NCI-H128 (cell line): ENCODE measurements at regions not wholly inside any gene's neighbourhood (a gene's known extent, or its start where the extent isn't known, plus 50 kb on each side); places are given as distances from the start of the nearest gene placed in this dataset.

Source experiments
- DNase-seq: peaks from one replicate; lab custom pipeline; 2025; ENCODE audit not compliant: unreplicated experiment; lab: John Stamatoyannopoulos, UW

DNA sequence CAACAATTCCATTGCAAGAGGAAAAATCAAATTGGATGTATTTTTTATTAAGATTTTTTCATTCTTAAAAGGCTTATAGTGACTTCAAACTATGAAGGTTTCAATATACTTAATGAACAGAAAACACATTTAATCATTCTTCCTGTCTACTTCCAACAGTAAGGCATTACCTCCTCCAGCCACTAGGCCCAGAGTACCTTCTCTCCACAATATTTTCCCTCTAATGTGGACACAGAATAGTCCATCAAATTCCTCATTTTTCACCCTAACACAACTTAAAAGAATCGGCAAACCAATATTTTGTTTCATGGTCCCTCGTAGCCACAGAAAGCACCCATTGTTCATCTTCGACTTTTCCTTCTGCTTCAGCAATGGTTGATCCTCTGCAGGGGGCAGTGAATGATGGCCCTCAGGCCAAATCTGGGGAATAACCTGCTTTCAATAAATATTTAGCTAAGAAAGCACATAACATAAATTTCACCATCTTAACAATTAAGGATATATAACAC is 335.4 kb upstream of the ID4 start:
- DNase-seq: no peak

DNA sequence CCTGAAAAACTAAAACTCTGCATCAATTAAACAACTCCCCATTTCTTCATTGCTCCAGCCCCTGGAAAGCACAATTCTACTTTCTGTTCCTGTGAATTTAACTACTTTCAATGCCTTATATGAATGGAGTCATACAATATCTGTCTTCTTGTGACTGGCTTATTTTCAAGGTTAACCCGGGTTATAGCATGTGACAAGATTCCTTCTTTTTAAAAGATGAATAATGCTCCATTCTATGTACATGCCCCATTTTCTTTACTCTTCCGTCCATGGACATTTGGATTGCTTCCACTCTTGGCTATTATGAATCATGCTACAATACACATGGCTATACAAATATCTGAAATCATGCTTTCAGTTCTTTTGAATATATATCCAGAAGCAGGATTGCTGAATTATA is 334.9 kb upstream of the ID4 start:
- no peak for DNase-seq

DNA sequence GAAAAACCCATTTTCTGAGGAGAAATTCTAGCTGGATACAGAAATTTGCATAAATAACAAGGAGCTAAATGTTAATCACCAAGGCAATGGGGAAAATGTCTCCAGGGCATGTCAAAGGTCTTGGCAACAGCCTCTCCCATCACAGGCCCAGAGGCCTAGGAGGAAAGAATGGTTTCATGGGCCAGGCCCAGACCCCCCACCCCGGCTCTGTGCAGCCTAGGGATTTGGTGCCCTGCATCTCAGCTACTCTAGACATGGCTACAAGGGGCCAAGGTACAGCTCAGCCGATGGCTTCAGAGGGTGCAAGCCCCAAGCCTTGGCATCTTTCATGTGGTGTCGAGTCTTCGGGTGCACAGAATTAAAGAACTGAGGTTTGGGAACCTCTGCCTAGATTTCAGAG is 321.2 kb upstream of the ID4 start:
- no peak for DNase-seq

- DNase-seq: no peak
Observed at GRCh38 chr6:19519941-19520340, 317.2 kb upstream of the ID4 start.

GRCh38 chr6:19524366-19525186 is 312.6 kb upstream of the ID4 start:
- no peak for DNase-seq

- no peak for DNase-seq
Observed at GRCh38 chr6:19525673-19526072, 311.5 kb upstream of the ID4 start.

DNA sequence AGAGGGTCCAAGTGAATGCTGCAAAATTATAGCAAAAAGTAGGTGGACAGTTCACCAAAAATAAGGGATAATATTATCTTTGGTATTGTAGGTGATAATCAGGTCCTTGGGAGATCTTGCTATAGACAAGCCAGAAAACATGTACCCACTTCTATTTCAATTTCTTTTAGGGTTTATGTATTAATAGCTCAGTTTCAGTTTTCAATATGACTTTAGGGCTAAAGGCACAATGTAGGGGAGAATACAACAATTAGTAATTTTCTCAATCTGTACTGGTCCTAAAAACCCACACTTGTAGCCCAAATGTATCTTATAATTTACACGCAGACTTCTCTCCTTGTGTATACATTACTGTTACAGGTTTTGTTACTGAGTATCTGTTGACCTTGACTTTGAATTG is 307.0 kb upstream of the ID4 start:
- no peak for DNase-seq

DNA sequence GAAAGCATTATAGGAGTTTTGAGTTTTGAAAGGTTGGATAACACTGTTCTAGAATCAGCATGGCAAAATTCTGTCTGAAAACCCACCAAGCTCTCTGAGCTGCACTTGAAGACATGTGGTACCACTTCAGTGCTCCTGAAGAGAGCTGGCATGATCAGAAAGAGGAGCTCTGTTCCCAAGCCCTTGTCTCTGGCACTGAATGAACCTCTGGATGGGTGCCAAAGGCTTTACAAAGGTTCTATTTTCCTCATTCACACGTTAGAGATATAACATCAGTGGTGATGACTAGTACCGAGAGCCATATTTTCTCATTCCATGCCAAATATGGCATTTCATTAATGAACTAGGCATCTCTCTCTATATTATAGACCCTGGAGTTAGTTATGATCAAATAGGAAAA is 301.8 kb upstream of the ID4 start:
- peak; percentile 52 for DNase-seq

- no peak for DNase-seq
Observed at GRCh38 chr6:19536838-19537237, 300.3 kb upstream of the ID4 start.

GRCh38 chr6:19538096-19538495 is 299.1 kb upstream of the ID4 start:
- peak; percentile 87 for DNase-seq

- DNase-seq: no peak
Observed at GRCh38 chr6:19547507-19547906, 289.7 kb upstream of the ID4 start.

DNA sequence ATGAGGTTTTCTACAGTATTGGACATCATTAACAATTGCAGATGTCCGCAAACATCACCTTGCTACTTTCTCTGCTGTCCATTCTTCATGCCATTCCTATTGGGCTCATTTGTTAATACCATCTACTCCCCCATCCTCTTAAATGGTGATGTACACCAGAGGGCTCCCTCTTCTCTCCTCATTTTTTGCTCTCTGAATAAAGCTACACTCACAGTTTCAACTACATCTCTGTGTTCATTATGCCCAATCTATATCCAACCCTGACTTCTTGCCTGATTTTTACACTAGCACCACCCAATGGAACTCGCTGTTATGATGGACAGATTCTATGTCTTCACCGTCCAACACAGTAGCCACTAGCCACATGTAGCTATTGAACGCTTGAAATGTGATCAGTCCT is 288.1 kb upstream of the ID4 start:
- DNase-seq: no peak

GRCh38 chr6:19550380-19550779 is 286.8 kb upstream of the ID4 start:
- DNase-seq: no peak

DNA sequence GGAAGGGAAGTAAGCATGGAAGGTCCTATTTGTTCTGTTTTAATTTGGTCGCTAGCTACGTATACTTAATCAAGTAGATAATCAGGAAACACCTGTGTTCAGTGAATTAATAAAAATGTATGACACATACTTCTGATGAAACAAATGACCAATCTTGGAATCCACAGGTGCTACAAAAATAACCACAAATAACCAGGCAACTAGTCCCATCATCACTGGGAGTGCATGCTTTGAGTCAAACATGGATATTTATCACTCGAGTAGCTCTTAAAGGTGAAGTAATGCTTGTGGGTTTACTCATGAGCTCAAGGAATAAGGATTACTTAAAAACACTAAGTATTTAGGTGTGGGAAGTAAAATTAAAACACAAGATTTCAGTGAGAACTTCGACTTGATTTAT is 285.6 kb upstream of the ID4 start:
- DNase-seq: no peak

GRCh38 chr6:19552076-19552475 is 285.1 kb upstream of the ID4 start:
- DNase-seq: no peak

GRCh38 chr6:19552588-19552987 is 284.6 kb upstream of the ID4 start:
- DNase-seq: no peak

DNA sequence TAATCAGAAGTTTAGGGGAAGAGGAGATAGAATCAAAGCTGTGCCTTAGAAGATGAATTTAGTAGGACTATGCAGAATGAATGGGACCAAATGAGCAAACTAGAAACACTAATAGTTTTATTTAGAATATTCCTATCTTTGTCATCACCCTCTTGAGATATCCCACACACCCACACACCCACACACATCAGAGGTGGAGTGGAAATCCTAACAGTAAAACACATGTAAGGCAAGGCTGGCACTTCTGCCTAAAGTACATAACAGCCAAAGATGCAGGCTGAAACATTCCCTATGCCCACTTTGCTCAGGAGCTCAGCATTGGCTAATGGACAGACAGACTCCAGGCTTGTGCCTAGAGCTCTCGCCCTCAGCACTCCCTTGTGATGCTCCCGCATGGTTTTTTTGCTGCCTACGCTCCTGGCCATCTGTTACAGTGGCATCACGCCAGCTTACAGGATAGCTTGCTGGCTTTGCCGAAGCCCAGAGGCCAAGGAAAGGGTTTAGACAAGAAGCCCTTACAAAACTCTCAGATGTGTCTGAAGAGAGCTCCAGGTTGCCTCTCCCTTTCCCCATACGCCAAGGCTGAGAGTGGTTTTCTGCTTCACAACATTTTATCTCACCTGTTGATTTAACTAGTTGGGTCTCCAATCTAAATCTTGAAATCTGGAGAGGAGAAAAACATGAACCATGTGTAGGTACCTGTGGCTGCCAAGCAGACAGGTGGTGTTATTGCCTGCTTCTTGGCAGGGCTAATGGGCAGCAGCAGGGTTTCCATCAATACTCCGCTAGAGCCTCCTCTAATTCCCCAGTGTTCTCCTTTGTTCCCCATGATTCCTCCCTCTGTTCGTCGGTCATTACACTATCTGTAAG is 282.6 kb upstream of the ID4 start:
- peak; percentile 76 for DNase-seq

GRCh38 chr6:19557191-19557590 is 280.0 kb upstream of the ID4 start:
- no peak for DNase-seq

DNA sequence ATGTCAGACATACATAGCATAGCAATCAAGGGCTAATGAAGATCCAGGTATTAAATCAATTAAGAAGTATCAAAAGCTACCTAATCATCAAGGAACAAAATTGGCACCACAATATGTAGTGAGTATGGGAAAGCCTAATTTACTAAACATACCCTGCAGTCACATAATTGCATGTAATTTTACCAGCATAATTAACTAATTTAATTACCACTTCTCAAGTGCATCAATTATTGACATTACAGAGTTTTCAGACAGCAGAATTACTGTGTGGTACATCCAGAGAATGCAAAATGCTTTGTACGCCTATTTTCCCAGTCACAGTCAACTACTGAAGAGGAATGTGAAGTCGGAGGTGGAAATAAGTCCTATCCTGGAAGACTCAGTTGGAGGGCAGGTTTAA is 279.0 kb upstream of the ID4 start:
- no peak for DNase-seq

DNA sequence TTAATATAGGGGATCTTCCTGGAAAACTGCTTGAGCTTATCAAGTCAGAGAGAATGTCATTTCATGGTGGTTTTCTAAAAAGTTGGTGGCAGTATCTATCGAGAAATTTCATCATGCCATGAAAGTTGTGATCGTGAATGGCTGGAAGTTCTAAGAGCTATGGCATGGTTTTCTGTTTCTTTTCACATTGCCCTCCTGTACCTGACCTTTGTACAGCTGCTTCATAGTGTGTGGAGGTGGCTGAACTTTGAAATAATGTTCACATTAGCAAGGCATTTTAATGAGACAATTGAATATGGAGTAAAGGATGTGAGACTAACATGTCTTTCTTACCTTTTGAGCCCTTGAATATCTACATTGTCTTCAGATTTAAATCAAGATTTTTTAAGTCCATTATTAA is 278.2 kb upstream of the ID4 start:
- DNase-seq: no peak

- DNase-seq: no peak
Observed at GRCh38 chr6:19562468-19562867, 274.7 kb upstream of the ID4 start.

GRCh38 chr6:19569563-19569962 is 267.6 kb upstream of the ID4 start:
- DNase-seq: no peak
